ENCODE measurements at regions not wholly inside any gene's neighbourhood (a gene's known extent, or its start where the extent isn't known, plus 50 kb on each side); places are given as distances from the start of the nearest gene placed in this dataset.
A peak's percentile ranks its signal among the peaks of the same experiment; 100 is the strongest.

DNA sequence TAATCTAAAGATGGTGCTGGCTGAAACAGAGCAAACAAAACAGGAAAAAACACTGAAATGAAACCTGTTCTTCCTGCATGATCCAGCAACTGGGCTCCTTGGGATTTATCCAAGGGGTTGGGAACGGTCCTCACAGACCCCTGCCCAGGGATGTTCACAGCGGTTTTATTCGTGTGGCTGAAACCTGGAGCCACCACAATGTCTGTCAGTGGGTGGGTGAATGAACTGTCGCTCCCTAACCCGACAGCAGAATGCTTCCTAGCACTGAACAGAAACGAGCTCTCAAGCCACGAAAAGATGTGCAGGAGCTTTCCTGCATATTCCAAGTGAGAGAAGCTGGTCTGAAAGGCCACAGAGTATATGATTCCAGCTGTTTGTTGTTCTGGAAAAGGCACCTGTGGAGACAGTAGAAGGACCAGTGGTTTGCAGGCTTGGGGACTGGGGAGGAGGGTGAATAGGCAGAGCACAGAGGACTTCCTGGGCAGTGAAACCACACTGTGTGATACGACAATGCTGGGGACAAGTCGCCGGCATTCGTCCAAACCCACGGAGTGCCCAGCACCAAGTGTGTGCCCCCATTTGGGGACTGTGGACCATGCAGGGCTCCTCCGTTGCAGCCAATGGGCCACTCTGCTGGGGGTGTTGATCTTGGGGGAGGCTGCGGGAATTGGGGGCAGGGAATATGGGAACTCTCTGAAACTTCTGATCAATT lies 73.9 kb downstream of the TEX29 start:
- Histone ChIP-seq H3K27me3 (replicated peaks) (peaks cover 94% of the 10 kb centered on the region), H3K4me1 (replicated peaks) (no peaks in the 10 kb centered on the region), H3K27ac (no peak overlapping the region), H3K9me3 (replicated peaks) (peaks cover 10% of the 10 kb centered on the region), H3K36me3 (no peaks in the 10 kb centered on the region), H3K4me3 (no peak overlapping the region)
- peak in 1 of 2 experiments; percentile 53 for DNase-seq (ENCODE audit: low read depth in 1 of 2, low spot score in 2 of 2)

- peaks cover 94% of the 10 kb centered on the region for H3K27me3 ChIP-seq (replicated peaks)
- peak in 1 of 2 experiments; percentile 58 for DNase-seq (ENCODE audit: low read depth in 1 of 2, low spot score in 2 of 2)
- no peak overlapping the region for H3K4me3 ChIP-seq
- no peaks in the 10 kb centered on the region for H3K4me1 ChIP-seq (replicated peaks)
- H3K27ac ChIP-seq, result no peak overlapping the region
- H3K36me3 ChIP-seq, result no peaks in the 10 kb centered on the region
- peaks cover 12% of the 10 kb centered on the region for H3K9me3 ChIP-seq (replicated peaks)
Observed at GRCh38 chr13:111395511-111396393, 75.3 kb downstream of the TEX29 start.

- Histone ChIP-seq H3K9me3 (replicated peaks) (peaks cover 15% of the 10 kb centered on the region), H3K36me3 (no peaks in the 10 kb centered on the region), H3K27me3 (replicated peaks) (peaks cover 94% of the 10 kb centered on the region), H3K4me1 (replicated peaks) (no peaks in the 10 kb centered on the region), H3K27ac (no peak overlapping the region), H3K4me3 (no peak overlapping the region)
- DNase-seq (ENCODE audit: low read depth in 1 of 2, low spot score in 2 of 2), result peak in 1 of 2 experiments; percentile 52
Observed at GRCh38 chr13:111396457-111396856, 76.0 kb downstream of the TEX29 start.

GRCh38 chr13:111397202-111397880 lies 76.9 kb downstream of the TEX29 start:
- H3K4me1 ChIP-seq (replicated peaks), result no peaks in the 10 kb centered on the region
- no peak overlapping the region for H3K27ac ChIP-seq
- peaks cover 89% of the 10 kb centered on the region for H3K27me3 ChIP-seq (replicated peaks)
- no peak overlapping the region for H3K4me3 ChIP-seq
- peaks cover 17% of the 10 kb centered on the region for H3K9me3 ChIP-seq (replicated peaks)
- DNase-seq (ENCODE audit: low read depth in 1 of 2, low spot score in 2 of 2), result peak in 1 of 2 experiments; percentile 58
- H3K36me3 ChIP-seq, result no peaks in the 10 kb centered on the region

- no peaks in the 10 kb centered on the region for H3K4me1 ChIP-seq (replicated peaks)
- DNase-seq (ENCODE audit: low read depth in 1 of 2, low spot score in 2 of 2), result peak in 1 of 2 experiments; percentile 50
- H3K36me3 ChIP-seq, result no peaks in the 10 kb centered on the region
- H3K27me3 ChIP-seq (replicated peaks), result peaks cover 89% of the 10 kb centered on the region
- peaks cover 17% of the 10 kb centered on the region for H3K9me3 ChIP-seq (replicated peaks)
- H3K4me3 ChIP-seq, result no peak overlapping the region
- H3K27ac ChIP-seq, result no peak overlapping the region
Observed at GRCh38 chr13:111398196-111398595, 77.8 kb downstream of the TEX29 start.

- peaks cover 89% of the 10 kb centered on the region for H3K27me3 ChIP-seq (replicated peaks)
- no peaks in the 10 kb centered on the region for H3K4me1 ChIP-seq (replicated peaks)
- no peak overlapping the region for H3K27ac ChIP-seq
- DNase-seq (ENCODE audit: low read depth in 1 of 2, low spot score in 2 of 2), result peak in 1 of 2 experiments; percentile 41
- no peaks in the 10 kb centered on the region for H3K36me3 ChIP-seq
- H3K4me3 ChIP-seq, result no peak overlapping the region
- peaks cover 17% of the 10 kb centered on the region for H3K9me3 ChIP-seq (replicated peaks)
Observed at GRCh38 chr13:111398715-111399299, 78.4 kb downstream of the TEX29 start.

GRCh38 chr13:111399334-111399733 lies 78.9 kb downstream of the TEX29 start:
- Histone ChIP-seq H3K27ac (no peak overlapping the region), H3K36me3 (no peaks in the 10 kb centered on the region), H3K4me3 (no peak overlapping the region), H3K27me3 (replicated peaks) (peaks cover 89% of the 10 kb centered on the region), H3K9me3 (replicated peaks) (peaks cover 17% of the 10 kb centered on the region), H3K4me1 (replicated peaks) (no peaks in the 10 kb centered on the region)
- DNase-seq (ENCODE audit: low read depth in 1 of 2, low spot score in 2 of 2), result peak in 1 of 2 experiments; percentile 50

GRCh38 chr13:111399776-111400538 lies 79.5 kb downstream of the TEX29 start:
- Histone ChIP-seq H3K27me3 (replicated peaks) (peaks cover 89% of the 10 kb centered on the region), H3K4me3 (no peak overlapping the region), H3K4me1 (replicated peaks) (no peaks in the 10 kb centered on the region), H3K27ac (no peak overlapping the region), H3K36me3 (no peaks in the 10 kb centered on the region), H3K9me3 (replicated peaks) (peaks cover 17% of the 10 kb centered on the region)
- DNase-seq (ENCODE audit: low read depth in 1 of 2, low spot score in 2 of 2), result peak in 1 of 2 experiments; percentile 53

GRCh38 chr13:111401151-111401550 lies 80.7 kb downstream of the TEX29 start:
- peaks cover 89% of the 10 kb centered on the region for H3K27me3 ChIP-seq (replicated peaks)
- no peak overlapping the region for H3K27ac ChIP-seq
- H3K4me3 ChIP-seq, result no peak overlapping the region
- no peaks in the 10 kb centered on the region for H3K4me1 ChIP-seq (replicated peaks)
- DNase-seq (ENCODE audit: low read depth in 1 of 2, low spot score in 2 of 2), result peak in 1 of 2 experiments; percentile 45
- 0 out of 2 replicates have a peak, but pooled peaks cover 9% of the 10 kb centered on the region for H3K9me3 ChIP-seq (replicated peaks)
- H3K36me3 ChIP-seq, result no peaks in the 10 kb centered on the region

- Histone ChIP-seq H3K4me3 (no peak overlapping the region), H3K9me3 (replicated peaks) (0 out of 2 replicates have a peak, but pooled peaks cover 9% of the 10 kb centered on the region), H3K4me1 (replicated peaks) (no peaks in the 10 kb centered on the region), H3K36me3 (no peaks in the 10 kb centered on the region), H3K27ac (no peak overlapping the region), H3K27me3 (replicated peaks) (peaks cover 89% of the 10 kb centered on the region)
- peak in 1 of 2 experiments; percentile 53 for DNase-seq (ENCODE audit: low read depth in 1 of 2, low spot score in 2 of 2)
Observed at GRCh38 chr13:111401755-111402154, 81.3 kb downstream of the TEX29 start.

DNA sequence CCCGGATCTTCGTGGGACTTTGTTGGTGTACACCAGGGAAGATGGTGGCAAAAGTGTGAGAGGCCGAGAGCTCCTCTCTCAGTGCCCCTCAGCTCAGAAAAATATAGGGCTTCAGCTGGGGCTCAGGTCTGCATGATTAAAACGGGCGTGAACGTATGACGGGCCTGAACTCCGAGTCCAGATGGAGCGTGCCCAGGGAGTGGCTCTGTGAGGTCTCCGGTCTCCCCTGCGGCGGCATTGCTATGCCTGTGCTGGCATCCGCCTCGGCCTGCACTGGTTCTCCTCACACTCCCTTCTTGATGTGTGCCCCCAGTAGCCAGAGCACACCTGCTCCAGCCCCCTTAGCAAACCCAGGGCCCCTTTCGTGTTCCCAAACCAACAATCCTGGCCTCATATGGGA lies 82.0 kb downstream of the TEX29 start:
- no peaks in the 10 kb centered on the region for H3K36me3 ChIP-seq

DNA sequence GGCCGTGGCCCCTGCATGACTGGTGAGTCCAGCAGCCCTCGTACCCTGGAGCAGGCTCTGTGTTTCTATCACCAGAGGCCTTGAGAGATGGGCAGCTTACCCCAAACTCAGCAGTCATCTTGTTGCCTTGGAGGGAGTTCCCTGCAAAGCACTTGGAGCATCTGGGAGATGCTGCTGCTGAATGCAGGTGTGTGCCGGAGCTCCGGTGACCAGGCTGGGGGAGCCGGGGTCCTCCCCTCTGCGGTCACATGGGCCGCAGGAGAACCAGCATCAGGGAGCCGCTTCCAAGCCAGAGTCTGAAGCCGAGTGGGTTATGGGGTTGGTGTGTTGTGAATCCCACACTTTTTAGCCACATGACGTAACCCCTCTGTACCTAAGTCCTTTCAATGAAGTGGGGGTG lies 82.8 kb downstream of the TEX29 start:
- Histone ChIP-seq H3K27ac (no peak overlapping the region), H3K27me3 (replicated peaks) (peaks cover 89% of the 10 kb centered on the region), H3K4me1 (replicated peaks) (no peaks in the 10 kb centered on the region), H3K9me3 (replicated peaks) (0 out of 2 replicates have a peak, but pooled peaks cover 9% of the 10 kb centered on the region), H3K4me3 (no peak overlapping the region), H3K36me3 (no peaks in the 10 kb centered on the region)
- DNase-seq (ENCODE audit: low read depth in 1 of 2, low spot score in 2 of 2), result no peak

More for the DNA sequence above, 82.0 kb downstream of the TEX29 start:
- DNase-seq (ENCODE audit: low read depth in 1 of 2, low spot score in 2 of 2), result no peak
- H3K27me3 ChIP-seq (replicated peaks), result peaks cover 89% of the 10 kb centered on the region
- H3K27ac ChIP-seq, result no peak overlapping the region
- no peaks in the 10 kb centered on the region for H3K4me1 ChIP-seq (replicated peaks)
- H3K9me3 ChIP-seq (replicated peaks), result 0 out of 2 replicates have a peak, but pooled peaks cover 9% of the 10 kb centered on the region
- H3K4me3 ChIP-seq, result no peak overlapping the region
